GM18868 (cell line): ENCODE measurements at regions not wholly inside any gene's neighbourhood (a gene's known extent, or its start where the extent isn't known, plus 50 kb on each side); places are given as distances from the start of the nearest gene placed in this dataset.

Experiments used
- ATAC-seq: cut with Tn5 transposase; IDR thresholded peaks from one replicate; pipeline ENCODE4 v1.9.1; 2021; ENCODE audit warnings: mild to moderate bottlenecking, moderate library complexity; ENCODE audit not compliant: unreplicated experiment

DNA sequence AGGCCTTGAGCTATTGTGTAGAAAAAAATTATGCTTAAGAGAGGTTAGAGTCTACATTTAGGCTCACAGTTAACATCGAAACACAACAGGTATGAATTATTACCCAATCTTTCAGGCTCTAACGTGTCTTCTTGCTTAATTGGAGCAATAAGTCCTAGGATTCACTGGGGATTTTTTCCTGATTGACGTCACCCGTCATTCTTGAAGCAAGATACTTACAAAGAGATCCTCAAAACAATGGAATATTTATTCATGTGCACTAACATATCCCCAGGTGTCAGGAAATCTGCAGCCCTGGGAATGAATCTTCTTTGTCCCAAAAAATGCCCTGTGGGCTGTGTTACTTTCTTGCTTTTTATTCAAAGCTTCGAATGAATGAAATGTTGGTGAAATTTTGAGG lies 413.5 kb downstream of the NFIB start:
- no peak for ATAC-seq

DNA sequence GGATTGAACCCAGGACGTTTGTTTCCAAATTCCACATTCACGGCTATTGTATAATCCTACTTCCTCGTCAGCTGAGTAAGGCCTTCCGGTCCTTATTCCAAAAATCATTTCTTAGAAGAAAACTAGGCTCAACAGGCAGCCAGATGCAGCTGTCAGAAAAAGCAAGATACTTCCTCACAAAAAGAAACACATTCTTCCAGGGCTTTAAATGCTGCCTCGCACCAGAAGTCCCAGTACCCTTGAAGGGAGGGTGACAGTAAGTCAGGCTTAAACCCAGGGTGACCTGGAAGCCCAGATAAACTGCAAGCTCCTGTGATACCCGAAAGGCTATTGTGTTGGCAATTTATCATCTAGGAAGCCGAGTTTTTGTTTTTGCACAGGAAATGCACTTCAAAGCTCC lies 414.0 kb downstream of the NFIB start:
- no peak for ATAC-seq

DNA sequence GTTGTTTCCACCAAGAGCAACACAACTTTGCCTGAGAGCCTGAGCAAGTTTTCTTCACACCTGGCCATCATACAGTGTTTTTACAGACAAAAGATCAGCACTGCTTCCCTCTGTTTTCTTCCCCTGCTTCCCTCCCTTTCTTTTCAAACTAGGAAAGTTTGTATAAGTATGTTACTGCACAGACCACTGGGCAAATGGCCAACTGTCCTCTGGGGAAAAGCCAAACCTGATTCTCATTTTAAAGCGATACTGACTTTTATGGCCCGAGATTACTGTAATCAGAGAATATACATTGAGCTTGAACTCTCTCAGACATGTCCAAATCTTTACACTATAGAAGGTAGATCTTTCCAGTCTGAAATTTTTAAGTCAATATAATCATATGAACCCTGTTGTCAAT lies 415.0 kb downstream of the NFIB start:
- no peak for ATAC-seq

- ATAC-seq: no peak
Observed at GRCh38 chr9:13896922-13897835, 416.8 kb downstream of the NFIB start.

DNA sequence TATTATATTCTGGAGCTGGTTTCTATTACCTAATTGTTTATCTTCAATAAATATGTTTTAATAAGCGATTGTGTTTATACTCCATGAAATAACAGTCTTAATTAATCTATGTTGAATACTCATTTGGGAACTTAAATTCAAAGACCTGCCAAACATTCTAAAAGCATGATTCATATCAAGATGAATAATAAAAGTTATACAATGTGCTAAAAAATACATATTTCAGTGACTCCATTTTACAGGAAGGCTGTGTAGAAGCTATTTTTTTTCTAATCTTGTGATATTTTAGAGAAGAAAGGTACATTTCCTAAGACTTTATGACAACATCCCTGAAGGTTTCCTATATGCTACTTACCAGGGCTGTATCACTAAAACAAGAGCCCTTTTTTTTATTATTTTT lies 417.9 kb downstream of the NFIB start:
- ATAC-seq: no peak

- ATAC-seq: no peak
Observed at GRCh38 chr9:13885258-13885657, 428.7 kb downstream of the NFIB start.

- no peak for ATAC-seq
Observed at GRCh38 chr9:13879981-13880380, 434.0 kb downstream of the NFIB start.

- no peak for ATAC-seq
Observed at GRCh38 chr9:13879011-13879410, 434.9 kb downstream of the NFIB start.

GRCh38 chr9:13878241-13878711 lies 435.7 kb downstream of the NFIB start:
- ATAC-seq: no peak

- no peak for ATAC-seq
Observed at GRCh38 chr9:13876741-13877140, 437.2 kb downstream of the NFIB start.

DNA sequence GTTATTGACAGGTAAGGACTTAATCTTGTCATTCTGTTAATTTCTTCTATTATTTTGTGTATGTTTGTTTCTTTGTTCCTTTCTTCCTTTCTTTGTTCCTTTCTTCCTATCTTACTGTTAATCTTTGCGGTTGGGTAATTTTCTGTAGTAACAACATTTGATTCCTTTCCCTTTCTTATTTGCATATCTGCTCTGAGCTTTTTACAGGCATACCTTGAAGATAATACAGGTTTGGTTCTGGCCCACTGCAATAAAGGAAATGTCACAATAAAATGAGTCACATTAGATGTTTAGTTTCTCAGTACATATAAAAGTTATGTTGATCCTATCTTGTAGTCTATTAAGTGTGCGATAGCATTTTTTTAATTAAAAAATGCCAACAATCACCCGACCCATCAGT lies 440.7 kb downstream of the NFIB start:
- no peak for ATAC-seq

GRCh38 chr9:13868336-13868735 lies 445.6 kb downstream of the NFIB start:
- ATAC-seq: no peak

GRCh38 chr9:13865869-13866268 lies 448.1 kb downstream of the NFIB start:
- no peak for ATAC-seq

DNA sequence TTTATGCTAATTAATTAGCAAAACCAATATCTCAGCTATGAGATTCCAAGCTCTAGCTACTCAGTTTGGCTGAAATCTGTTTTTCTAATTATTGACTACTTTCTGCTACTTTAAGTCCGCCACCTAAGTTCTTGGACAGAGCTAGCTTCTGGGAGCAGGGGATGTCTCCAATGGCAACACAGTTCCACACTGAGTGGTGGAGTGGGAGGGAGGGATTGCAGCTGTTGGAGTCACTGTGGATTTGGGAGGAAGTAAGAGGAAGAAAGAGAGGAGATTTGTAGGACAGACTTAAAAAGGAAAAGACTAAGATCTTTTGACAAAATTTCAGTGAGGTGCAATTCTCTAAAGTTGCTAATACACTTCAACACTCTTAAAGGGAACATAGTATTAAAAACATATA lies 450.8 kb downstream of the NFIB start:
- no peak for ATAC-seq

DNA sequence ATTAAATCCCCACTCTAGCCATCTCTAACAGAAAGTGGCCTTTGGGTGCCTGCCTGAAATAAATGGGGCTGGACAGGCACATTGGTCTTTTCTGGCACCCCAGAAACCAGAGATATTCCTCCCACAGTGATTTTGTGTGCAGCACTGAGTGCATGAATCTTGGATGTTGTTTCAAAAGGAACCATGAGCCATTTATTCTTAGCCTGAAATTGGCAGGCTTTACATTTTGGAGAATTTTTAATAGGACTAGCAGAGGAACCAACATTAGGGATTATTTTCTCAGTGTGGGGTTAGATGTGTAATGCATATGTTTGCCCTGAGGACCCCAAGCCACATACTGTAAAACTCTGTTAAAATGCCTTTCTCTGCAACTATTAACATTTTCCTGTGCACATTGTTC lies 451.3 kb downstream of the NFIB start:
- ATAC-seq: no peak

GRCh38 chr9:13860946-13861640 lies 452.8 kb downstream of the NFIB start:
- no peak for ATAC-seq

DNA sequence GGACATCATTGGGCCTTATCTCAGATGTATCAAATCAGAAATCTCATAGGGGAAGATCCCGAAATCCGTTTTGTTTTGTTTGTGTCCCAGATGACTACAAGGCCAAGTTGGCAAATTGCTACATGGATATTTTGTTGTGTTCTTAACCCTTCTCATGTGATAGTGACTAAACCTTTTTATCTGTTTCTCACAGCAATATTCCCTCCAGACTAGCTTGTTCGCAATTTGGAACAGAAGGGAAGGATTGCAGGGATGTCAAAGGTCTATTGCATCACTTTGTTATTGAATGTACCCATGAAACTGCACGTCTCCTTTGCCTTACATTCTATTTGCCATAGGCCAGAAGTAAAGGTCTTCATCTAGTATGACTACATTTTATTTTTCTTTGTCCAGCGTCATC lies 453.9 kb downstream of the NFIB start:
- no peak for ATAC-seq

GRCh38 chr9:13857521-13857920 lies 456.4 kb downstream of the NFIB start:
- no peak for ATAC-seq

- no peak for ATAC-seq
Observed at GRCh38 chr9:13847270-13847669, 466.7 kb downstream of the NFIB start.

DNA sequence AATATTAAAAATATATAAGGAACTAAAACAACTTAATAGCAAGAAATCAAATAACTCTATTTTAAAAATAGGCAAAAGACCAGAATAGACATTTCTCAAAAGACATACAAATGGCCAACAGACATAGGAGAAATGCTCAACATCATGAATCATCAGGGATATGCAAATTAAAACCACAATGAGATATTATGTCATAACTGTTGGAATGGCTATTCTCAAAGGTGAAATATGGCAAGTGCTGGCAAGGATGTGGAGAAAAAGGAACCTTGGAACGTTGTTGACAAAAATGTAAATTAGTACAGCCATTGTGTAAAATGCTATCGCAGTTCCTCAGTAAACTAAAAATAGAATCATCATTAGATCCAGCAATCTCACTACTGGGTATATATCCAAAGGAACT lies 468.5 kb downstream of the NFIB start:
- no peak for ATAC-seq

- ATAC-seq: no peak
Observed at GRCh38 chr9:13841746-13842462, 472.0 kb downstream of the NFIB start.

DNA sequence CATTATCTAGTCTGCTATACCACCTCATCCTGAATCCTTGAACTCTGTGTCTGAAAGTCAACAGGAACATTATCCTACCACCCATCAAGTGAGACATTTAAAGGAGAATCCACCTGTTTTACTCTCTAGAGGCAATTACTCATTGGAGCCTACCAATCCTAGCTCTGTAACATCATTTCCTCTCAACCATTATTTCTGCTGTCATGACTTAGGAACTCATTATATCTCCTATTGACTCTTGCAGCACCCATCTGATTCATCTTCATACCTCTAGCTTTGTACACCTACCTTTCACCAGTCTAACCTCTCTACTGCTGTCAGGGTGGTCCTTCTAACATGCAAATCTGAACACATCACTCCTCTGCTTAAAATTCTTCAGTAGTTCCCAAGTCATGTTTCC lies 481.5 kb downstream of the NFIB start:
- no peak for ATAC-seq
